H9 (cell line): ENCODE measurements at regions not wholly inside any gene's neighbourhood (a gene's known extent, or its start where the extent isn't known, plus 50 kb on each side); places are given as distances from the start of the nearest gene placed in this dataset.

Experiments used
- DNase-seq: peaks from one replicate; pipeline ENCODE4 v3.0.0-alpha.2; 2017
- H2AFZ ChIP-seq: one replicate; pipeline ENCODE4 v1.6.1; 2013; ENCODE audit warnings: mild to moderate bottlenecking, low read length, control low read depth, moderate library complexity
- H2AK5ac ChIP-seq: 2 replicates; pipeline ENCODE4 v1.6.1; 2013; ENCODE audit warnings: low read length, control low read depth, mixed read lengths; ENCODE audit not compliant: insufficient read length
- H2BK120ac ChIP-seq: one replicate; pipeline ENCODE4 v1.6.1; 2013; ENCODE audit warnings: low read depth, mild to moderate bottlenecking, low read length, control low read depth, inconsistent platforms; ENCODE audit not compliant: poor library complexity, severe bottlenecking
- H2BK12ac ChIP-seq: 2 replicates; pipeline ENCODE4 v1.6.1; 2013; ENCODE audit warnings: low read length, control low read depth, mixed read lengths, low read depth; ENCODE audit not compliant: insufficient read length
- H2BK15ac ChIP-seq: 2 replicates; pipeline ENCODE4 v1.6.1; 2013; ENCODE audit warnings: low read depth, low read length, control low read depth
- H2BK20ac ChIP-seq: one replicate; pipeline ENCODE4 v1.6.1; 2013; ENCODE audit warnings: low read depth, mild to moderate bottlenecking, low read length, control low read depth, inconsistent platforms; ENCODE audit not compliant: poor library complexity, severe bottlenecking
- H2BK5ac ChIP-seq: 2 replicates; pipeline ENCODE4 v1.6.1; 2013; ENCODE audit warnings: low read length, control low read depth, mixed read lengths; ENCODE audit not compliant: insufficient read length
- H3K14ac ChIP-seq: 2 replicates; pipeline ENCODE4 v1.6.1; 2013; ENCODE audit warnings: low read length, control low read depth; ENCODE audit not compliant: insufficient read depth
- H3K18ac ChIP-seq: 2 replicates; pipeline ENCODE4 v1.6.1; 2013; ENCODE audit warnings: low read depth, mild to moderate bottlenecking, mixed read lengths, low read length, control low read depth; ENCODE audit not compliant: insufficient read length
- H3K23ac ChIP-seq: 2 replicates; pipeline ENCODE4 v1.6.1; 2013; ENCODE audit warnings: low read length, control low read depth, mixed read lengths, low read depth; ENCODE audit not compliant: insufficient read length
- H3K23me2 ChIP-seq: 2 replicates; pipeline ENCODE4 v1.6.1; 2013; ENCODE audit warnings: low read depth, mild to moderate bottlenecking, mixed read lengths, low read length, control low read depth; ENCODE audit not compliant: insufficient read length, poor library complexity, severe bottlenecking
- H3K27ac ChIP-seq: 2 replicates; pipeline ENCODE4 v1.5.1; 2013; ENCODE audit warnings: low read length, control low read depth, mixed read lengths, low read depth; ENCODE audit not compliant: insufficient read length
- H3K27me3 ChIP-seq: 2 replicates; pipeline ENCODE4 v1.6.1; 2013; ENCODE audit warnings: low read length, control low read depth, inconsistent platforms; ENCODE audit not compliant: insufficient read depth
- H3K4ac ChIP-seq: 2 replicates; pipeline ENCODE4 v1.6.1; 2013; ENCODE audit warnings: low read depth, mild to moderate bottlenecking, control low read depth, inconsistent platforms, low read length, moderate library complexity
- H3K4me1 ChIP-seq: 2 replicates; pipeline ENCODE4 v1.6.1; 2013; ENCODE audit warnings: low read length, control low read depth, inconsistent platforms; ENCODE audit not compliant: insufficient read depth
- H3K4me2 ChIP-seq: 2 replicates; pipeline ENCODE4 v1.6.1; 2013; ENCODE audit warnings: low read length, control low read depth, mixed read lengths; ENCODE audit not compliant: insufficient read length, insufficient read depth
- H3K56ac ChIP-seq: 2 replicates; pipeline ENCODE4 v1.6.1; 2013; ENCODE audit warnings: low read depth, mild to moderate bottlenecking, mixed read lengths, low read length, control low read depth; ENCODE audit not compliant: insufficient read length
- H3K79me1 ChIP-seq: 2 replicates; pipeline ENCODE4 v1.6.1; 2013; ENCODE audit warnings: low read depth, mild to moderate bottlenecking, moderate library complexity, low read length, control low read depth, inconsistent platforms; ENCODE audit not compliant: insufficient read depth, poor library complexity, severe bottlenecking
- H3K79me2 ChIP-seq: 2 replicates; pipeline ENCODE4 v1.6.1; 2013; ENCODE audit warnings: low read length, control low read depth, inconsistent platforms; ENCODE audit not compliant: insufficient read depth
- H3K9ac ChIP-seq: 2 replicates; pipeline ENCODE4 v1.6.1; 2013; ENCODE audit warnings: low read length, control low read depth, mixed read lengths; ENCODE audit not compliant: insufficient read length; ENCODE audit errors: extremely low read depth
- H3K9me3 ChIP-seq: one replicate; pipeline ENCODE4 v1.6.1; 2013; ENCODE audit warnings: low read depth, low read length, inconsistent platforms; ENCODE audit not compliant: control insufficient read depth
- H3T11ph ChIP-seq: one replicate; pipeline ENCODE4 v1.6.1; 2013; ENCODE audit warnings: mild to moderate bottlenecking, low read length, control low read depth, inconsistent platforms
- H4K20me1 ChIP-seq: one replicate; pipeline ENCODE4 v1.6.1; 2013; ENCODE audit not compliant: control insufficient read depth, insufficient read length, insufficient read depth
- H4K5ac ChIP-seq: 2 replicates; pipeline ENCODE4 v1.6.1; 2013; ENCODE audit warnings: low read depth, mild to moderate bottlenecking, mixed read lengths, low read length, control low read depth; ENCODE audit not compliant: insufficient read length
- H4K8ac ChIP-seq: replicated peaks from 2 replicates; pipeline ENCODE4 v1.6.1; 2013; ENCODE audit warnings: low read length, control low read depth, mixed read lengths, low read depth; ENCODE audit not compliant: insufficient read length
- H4K91ac ChIP-seq: 2 replicates; pipeline ENCODE4 v1.6.1; 2013; ENCODE audit warnings: low read depth, mild to moderate bottlenecking, moderate library complexity, mixed read lengths, low read length, control low read depth; ENCODE audit not compliant: insufficient read length
- H3K27ac Mint-ChIP-seq, 3 experiments: 2 replicates in 2 of 3; 3 replicates in 1 of 3; pipeline ENCODE4 v1.8.0; 2020 to 2021; ENCODE audit warnings: mixed read lengths in 3 of 3, mild to moderate bottlenecking in 1 of 3, moderate library complexity in 1 of 3
- H3K27me3 Mint-ChIP-seq: 2 replicates; pipeline ENCODE4 v1.8.0; 2021; ENCODE audit warnings: low read depth, mild to moderate bottlenecking, moderate library complexity, mixed read lengths
- H3K36me3 Mint-ChIP-seq, 3 experiments: 2 replicates in 2 of 3; 3 replicates in 1 of 3; pipeline ENCODE4 v1.8.0; 2020 to 2021; ENCODE audit warnings: low read depth in 3 of 3, mixed read lengths in 3 of 3; ENCODE audit not compliant: insufficient read depth in 1 of 3
- H3K4me1 Mint-ChIP-seq, 2 experiments: 2 replicates each; pipeline ENCODE4 v1.8.0; 2020; ENCODE audit warnings: mixed read lengths in 2 of 2
- H3K4me3 Mint-ChIP-seq, 2 experiments: 2 replicates in 1 of 2; 3 replicates in 1 of 2; pipeline ENCODE4 v1.8.0; 2020 to 2021; ENCODE audit warnings: mild to moderate bottlenecking in 2 of 2, mixed read lengths in 2 of 2, moderate library complexity in 1 of 2
- H3K9me3 Mint-ChIP-seq, 2 experiments: 2 replicates in 1 of 2; 3 replicates in 1 of 2; pipeline ENCODE4 v1.8.0; 2020; ENCODE audit warnings: mild to moderate bottlenecking in 2 of 2, mixed read lengths in 2 of 2, moderate library complexity in 1 of 2
- CTCF ChIP-seq: fragments of 200-600 bp; sonication (generic); conservative IDR thresholded peaks from 3 replicates; pipeline ENCODE4 v1.8.0; 2021; ENCODE audit warnings: antibody characterized with exemption, mild to moderate bottlenecking
- WGBS: extraction: QIAGEN DNeasy Blood & Tissue Kit; methylation state at CpG from one replicate; pipeline ENCODE4 v1.1.7; 2013; ENCODE audit warnings: missing lambda C conversion rate, low lambda C conversion rate, mixed read lengths; ENCODE audit not compliant: insufficient read length; ENCODE audit errors: extremely low coverage; 5-methylcytosine and 5-hydroxymethylcytosine counted together

- WGBS = no CpG with 5 or more reads among the region's 4 CpGs
- Histone ChIP-seq H4K5ac (no peak overlapping the region), H2BK12ac (no peak overlapping the region), H3K56ac (no peak overlapping the region), H3T11ph (no peak overlapping the region), H2AFZ (no peak overlapping the region), H3K14ac (no peak overlapping the region), H4K8ac (no peak overlapping the region), H2AK5ac (no peak overlapping the region), H3K4me2 (no peak overlapping the region), H2BK5ac (no peak overlapping the region), H3K27ac (no peak overlapping the region), H2BK15ac (no peak overlapping the region), H4K91ac (no peak overlapping the region), H3K9ac (no peak overlapping the region), H3K18ac (no peak overlapping the region), H3K79me2 (no peaks in the 10 kb centered on the region), H3K4me1 (no peaks in the 10 kb centered on the region), H3K4ac (no peak overlapping the region), H4K20me1 (no peaks in the 10 kb centered on the region), H3K23me2 (no peaks in the 10 kb centered on the region), H2BK120ac (no peak overlapping the region), H3K79me1 (no peaks in the 10 kb centered on the region), H3K9me3 (no peaks in the 10 kb centered on the region), H3K23ac (no peak overlapping the region), H2BK20ac (no peak overlapping the region), H3K27me3 (no peaks in the 10 kb centered on the region)
- no peak overlapping the region for H3K27ac Mint-ChIP-seq
- no peak overlapping the region for H3K4me3 Mint-ChIP-seq
- TF ChIP-seq CTCF = no peak
- H3K36me3 Mint-ChIP-seq = no peaks in the 10 kb centered on the region
- H3K27me3 Mint-ChIP-seq = no peaks in the 10 kb centered on the region
- peaks cover 5% of the 10 kb centered on the region in 2 experiments; a peak in 2 of 4 replicates for H3K4me1 Mint-ChIP-seq
- no peak for DNase-seq
- H3K9me3 Mint-ChIP-seq = no peaks in the 10 kb centered on the region
These were observed 50.0 kb upstream of the EPHA3 start for GRCh38 chr3:89057398-89057797.
